ENCODE measurements at regions not wholly inside any gene's neighbourhood (a gene's known extent, or its start where the extent isn't known, plus 50 kb on each side); places are given as distances from the start of the nearest gene placed in this dataset.

GRCh38 chr14:53456931-53457330 is 303.8 kb upstream of the DDHD1 start:
- TF ChIP-seq, protein P1, sequence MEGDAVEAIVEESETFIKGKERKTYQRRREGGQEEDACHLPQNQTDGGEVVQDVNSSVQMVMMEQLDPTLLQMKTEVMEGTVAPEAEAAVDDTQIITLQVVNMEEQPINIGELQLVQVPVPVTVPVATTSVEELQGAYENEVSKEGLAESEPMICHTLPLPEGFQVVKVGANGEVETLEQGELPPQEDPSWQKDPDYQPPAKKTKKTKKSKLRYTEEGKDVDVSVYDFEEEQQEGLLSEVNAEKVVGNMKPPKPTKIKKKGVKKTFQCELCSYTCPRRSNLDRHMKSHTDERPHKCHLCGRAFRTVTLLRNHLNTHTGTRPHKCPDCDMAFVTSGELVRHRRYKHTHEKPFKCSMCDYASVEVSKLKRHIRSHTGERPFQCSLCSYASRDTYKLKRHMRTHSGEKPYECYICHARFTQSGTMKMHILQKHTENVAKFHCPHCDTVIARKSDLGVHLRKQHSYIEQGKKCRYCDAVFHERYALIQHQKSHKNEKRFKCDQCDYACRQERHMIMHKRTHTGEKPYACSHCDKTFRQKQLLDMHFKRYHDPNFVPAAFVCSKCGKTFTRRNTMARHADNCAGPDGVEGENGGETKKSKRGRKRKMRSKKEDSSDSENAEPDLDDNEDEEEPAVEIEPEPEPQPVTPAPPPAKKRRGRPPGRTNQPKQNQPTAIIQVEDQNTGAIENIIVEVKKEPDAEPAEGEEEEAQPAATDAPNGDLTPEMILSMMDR (IDR thresholded peaks at IDR 0.05; ENCODE audit: low read depth, low read length, poor library complexity, severe bottlenecking), result no peak
- TF ChIP-seq EZH2phosphoT487 (IDR thresholded peaks at IDR 0.05; ENCODE audit: borderline replicate concordance, low read length), result no peak

All from DOHH2 (cell line).